ENCODE measurements at regions not wholly inside any gene's neighbourhood (a gene's known extent, or its start where the extent isn't known, plus 50 kb on each side); places are given as distances from the start of the nearest gene placed in this dataset.

- TF ChIP-seq POLR2A (IDR thresholded peaks at IDR 0.05) = no peak
- no peak for TF ChIP-seq CTCF (IDR thresholded peaks at IDR 0.05)
- ATAC-seq = no peak
Measured at GRCh38 chr7:47698386-47698785, 116.5 kb upstream of the TNS3 start.

GRCh38 chr7:47697543-47697942, 115.6 kb upstream of the TNS3 start:
- Histone ChIP-seq H3K27me3 (no peaks in the 10 kb centered on the region), H3K9me3 (no peaks in the 10 kb centered on the region), H3K27ac (no peak overlapping the region), H3K4me3 (no peak overlapping the region), H3K36me3 (no peaks in the 10 kb centered on the region), H3K4me1 (no peaks in the 10 kb centered on the region)
- TF ChIP-seq CTCF (IDR thresholded peaks at IDR 0.05) (no peak), POLR2A (IDR thresholded peaks at IDR 0.05) (no peak)
- DNase-seq = no peak
- no peak for ATAC-seq
- 17% methylated on average over 1 of the region's 4 CpGs for WGBS (ENCODE audit: insufficient coverage, low coverage, low lambda C conversion rate, missing lambda C conversion rate)
- intact Hi-C loops (cut with DNase I) = no loop called here

More at GRCh38 chr7:47698386-47698785, 116.5 kb upstream of the TNS3 start:
- WGBS (ENCODE audit: insufficient coverage, low coverage, low lambda C conversion rate, missing lambda C conversion rate) = 50% methylated on average over 1 of the region's 1 CpG
- no peaks in the 10 kb centered on the region for H3K9me3 ChIP-seq
- no peak overlapping the region for H3K4me3 ChIP-seq
- H3K4me1 ChIP-seq = no peaks in the 10 kb centered on the region
- no peak overlapping the region for H3K27ac ChIP-seq
- DNase-seq = no peak
- H3K36me3 ChIP-seq = no peaks in the 10 kb centered on the region
- H3K27me3 ChIP-seq = no peaks in the 10 kb centered on the region
- intact Hi-C loops (cut with DNase I) = no loop called here

GRCh38 chr7:47696152-47696710, 114.3 kb upstream of the TNS3 start:
- 71% methylated on average over 7 of the region's 7 CpGs for WGBS (ENCODE audit: insufficient coverage, low coverage, low lambda C conversion rate, missing lambda C conversion rate)
- ATAC-seq (no peak), DNase-seq (no peak)
- no peak for TF ChIP-seq POLR2A (IDR thresholded peaks at IDR 0.05)
- no peak for TF ChIP-seq CTCF (IDR thresholded peaks at IDR 0.05)
- Histone ChIP-seq H3K27me3 (no peaks in the 10 kb centered on the region), H3K27ac (no peak overlapping the region), H3K36me3 (no peaks in the 10 kb centered on the region), H3K9me3 (no peaks in the 10 kb centered on the region), H3K4me1 (peaks cover 0 to 1% (median 0%) of the 10 kb centered on the region in 4 donors), H3K4me3 (no peak overlapping the region)
- intact Hi-C loops (cut with DNase I) = no loop called here

- ATAC-seq (no peak), DNase-seq (no peak)
- H3K36me3 ChIP-seq = no peaks in the 10 kb centered on the region
- H3K9me3 ChIP-seq = no peaks in the 10 kb centered on the region
- intact Hi-C loops (cut with DNase I) = no loop called here
- TF ChIP-seq POLR2A (IDR thresholded peaks at IDR 0.05) (no peak), CTCF (IDR thresholded peaks at IDR 0.05) (no peak)
- H3K4me3 ChIP-seq = no peak overlapping the region
- no peak overlapping the region for H3K27ac ChIP-seq
- H3K4me1 ChIP-seq = peaks cover 0 to 18% (median 0%) of the 10 kb centered on the region in 4 donors
- 88% methylated on average over 2 of the region's 4 CpGs for WGBS (ENCODE audit: insufficient coverage, low coverage, low lambda C conversion rate, missing lambda C conversion rate)
- no peaks in the 10 kb centered on the region for H3K27me3 ChIP-seq
Measured at GRCh38 chr7:47693216-47693615, 111.3 kb upstream of the TNS3 start.

GRCh38 chr7:47691988-47692387, 110.1 kb upstream of the TNS3 start:
- Histone ChIP-seq H3K36me3 (no peaks in the 10 kb centered on the region), H3K4me3 (no peak overlapping the region), H3K27ac (no peak overlapping the region), H3K9me3 (no peaks in the 10 kb centered on the region), H3K4me1 (peaks cover 0 to 18% (median 0%) of the 10 kb centered on the region in 4 donors), H3K27me3 (no peaks in the 10 kb centered on the region)
- TF ChIP-seq POLR2A (IDR thresholded peaks at IDR 0.05) (no peak), CTCF (IDR thresholded peaks at IDR 0.05) (no peak)
- ATAC-seq (no peak), DNase-seq (no peak)
- intact Hi-C loops (cut with DNase I) = no loop called here
